NCI-H2227 treated with DMSO at 0.1 percent for 48 hours (cell line): ENCODE measurements at regions not wholly inside any gene's neighbourhood (a gene's known extent, or its start where the extent isn't known, plus 50 kb on each side); places are given as distances from the start of the nearest gene placed in this dataset.

Source experiments
- DNase-seq: peaks from one replicate; lab custom pipeline; 2025; lab: John Stamatoyannopoulos, UW

GRCh38 chr16:54724346-54724925 is 206.2 kb upstream of the IRX5 start:
- no peak for DNase-seq

GRCh38 chr16:54722210-54722676 is 208.4 kb upstream of the IRX5 start:
- DNase-seq: no peak

- DNase-seq: no peak
Observed at GRCh38 chr16:54720259-54720658, 210.4 kb upstream of the IRX5 start.

- no peak for DNase-seq
Observed at GRCh38 chr16:54719624-54720023, 211.0 kb upstream of the IRX5 start.

GRCh38 chr16:54718376-54718775 is 212.3 kb upstream of the IRX5 start:
- peak; percentile 11 for DNase-seq

GRCh38 chr16:54715011-54715410 is 215.7 kb upstream of the IRX5 start:
- DNase-seq: no peak

- DNase-seq: no peak
Observed at GRCh38 chr16:54712866-54713265, 217.8 kb upstream of the IRX5 start.

- DNase-seq: no peak
Observed at GRCh38 chr16:54707813-54708212, 222.9 kb upstream of the IRX5 start.

- DNase-seq: no peak
Observed at GRCh38 chr16:54706406-54706805, 224.3 kb upstream of the IRX5 start.

GRCh38 chr16:54703339-54703738 is 227.3 kb upstream of the IRX5 start:
- no peak for DNase-seq

- DNase-seq: no peak
Observed at GRCh38 chr16:54699656-54700055, 231.0 kb upstream of the IRX5 start.

GRCh38 chr16:54697677-54698076 is 233.0 kb upstream of the IRX5 start:
- DNase-seq: no peak

- no peak for DNase-seq
Observed at GRCh38 chr16:54696970-54697369, 233.7 kb upstream of the IRX5 start.

- no peak for DNase-seq
Observed at GRCh38 chr16:54696522-54696921, 234.1 kb upstream of the IRX5 start.

- DNase-seq: no peak
Observed at GRCh38 chr16:54694651-54695050, 236.0 kb upstream of the IRX5 start.

- DNase-seq: no peak
Observed at GRCh38 chr16:54693864-54694263, 236.8 kb upstream of the IRX5 start.

GRCh38 chr16:54690710-54691109 is 240.0 kb upstream of the IRX5 start:
- no peak for DNase-seq

GRCh38 chr16:54690306-54690705 is 240.4 kb upstream of the IRX5 start:
- no peak for DNase-seq

- DNase-seq: no peak
Observed at GRCh38 chr16:54689072-54689865, 241.4 kb upstream of the IRX5 start.

GRCh38 chr16:54688339-54688738 is 242.3 kb upstream of the IRX5 start:
- no peak for DNase-seq

- DNase-seq: peak; percentile 13
Observed at GRCh38 chr16:54687043-54687899, 243.4 kb upstream of the IRX5 start.

GRCh38 chr16:54685682-54686081 is 245.0 kb upstream of the IRX5 start:
- DNase-seq: no peak

GRCh38 chr16:54679531-54679930 is 251.1 kb upstream of the IRX5 start:
- no peak for DNase-seq
